ENCODE measurements at regions not wholly inside any gene's neighbourhood (a gene's known extent, or its start where the extent isn't known, plus 50 kb on each side); places are given as distances from the start of the nearest gene placed in this dataset.
"Not testable (repeated sequence)": the region's sequence is repeated elsewhere in the genome, so short reads cannot be mapped to it uniquely, and the experiment has no call there.

GRCh38 chr7:50854247-50854646 lies 71.6 kb upstream of the GRB10 start:
- ChIA-PET POLR2A (no interaction called here), CTCF (no interaction called here)
- no peak for DNase-seq (ENCODE audit: extremely low spot score)
- no peak for TF ChIP-seq CTCF (IDR thresholded peaks at IDR 0.05; ENCODE audit: control extremely low read depth, extremely low read depth, low read depth, missing control alignments)

DNA sequence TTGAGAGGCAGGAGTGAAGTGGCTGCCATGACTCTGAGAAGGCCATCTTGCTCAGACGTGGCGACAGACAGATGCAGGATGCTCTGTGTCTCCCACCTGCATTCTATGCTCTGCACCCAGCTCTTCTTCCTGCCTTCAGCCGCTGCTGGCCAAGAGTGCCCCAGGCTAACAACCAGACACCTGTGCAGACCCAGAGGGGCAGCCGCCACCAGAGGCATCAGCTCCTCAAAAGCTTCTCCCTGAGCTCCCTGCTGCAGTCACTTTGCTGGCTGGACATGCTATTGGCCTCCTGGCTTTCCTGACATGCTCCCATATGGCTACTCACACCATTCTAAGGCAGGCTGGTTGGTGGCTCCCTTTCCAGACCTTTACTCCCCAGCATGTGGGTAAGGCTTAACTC lies 70.6 kb upstream of the GRB10 start:
- TF ChIP-seq CTCF (IDR thresholded peaks at IDR 0.05; ENCODE audit: control extremely low read depth, extremely low read depth, low read depth, missing control alignments): no peak
- CTCF ChIA-PET: no interaction called here
- POLR2A ChIA-PET: no interaction called here
- DNase-seq (ENCODE audit: extremely low spot score): no peak

DNA sequence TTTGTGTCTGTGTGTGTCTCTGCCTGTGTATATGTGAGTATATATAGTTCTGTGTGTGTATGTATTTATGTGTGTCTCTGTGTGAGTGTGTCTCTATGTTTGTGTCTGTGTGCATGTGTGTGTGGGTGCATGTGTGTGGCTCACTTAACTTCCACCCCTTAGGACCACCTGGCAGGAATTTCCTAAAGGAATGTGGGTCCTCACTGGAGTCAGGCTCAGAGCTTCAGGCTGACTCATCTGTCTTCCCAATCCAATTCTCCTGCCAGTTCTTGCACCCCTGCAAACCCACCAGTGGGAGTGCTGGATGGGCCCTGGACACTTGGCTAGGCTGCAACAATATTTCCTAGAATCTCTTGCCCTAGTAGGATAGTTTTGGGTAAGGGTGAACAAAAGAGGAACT lies 70.2 kb upstream of the GRB10 start:
- CTCF ChIA-PET: no interaction called here
- no peak for DNase-seq (ENCODE audit: extremely low spot score)
- no peak for TF ChIP-seq CTCF (IDR thresholded peaks at IDR 0.05; ENCODE audit: control extremely low read depth, extremely low read depth, low read depth, missing control alignments)
- POLR2A ChIA-PET: no interaction called here

DNA sequence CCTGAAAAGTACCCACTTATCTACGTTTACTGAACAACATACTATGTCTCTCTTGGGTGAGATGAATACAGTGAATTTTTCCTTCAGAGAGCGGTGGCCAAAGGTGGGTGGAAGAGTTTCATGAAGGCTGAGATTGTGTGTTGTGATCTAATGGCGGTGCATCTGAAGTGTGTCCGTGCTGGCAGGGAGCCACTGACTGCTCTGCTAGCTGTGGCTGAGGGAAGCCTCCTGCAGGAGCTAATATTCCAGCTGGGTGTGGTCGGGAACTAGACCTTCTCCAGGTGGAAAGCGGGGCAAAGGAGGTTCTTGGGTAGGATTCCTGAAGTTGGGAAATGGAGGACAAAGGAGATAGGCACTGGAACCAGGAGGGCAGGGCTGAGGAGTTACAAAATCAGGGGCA lies 69.2 kb upstream of the GRB10 start:
- ChIA-PET CTCF (no interaction called here), POLR2A (no interaction called here)
- no peak for DNase-seq (ENCODE audit: extremely low spot score)
- TF ChIP-seq CTCF (IDR thresholded peaks at IDR 0.05; ENCODE audit: control extremely low read depth, extremely low read depth, low read depth, missing control alignments): no peak

- CTCF ChIA-PET: no interaction called here
- POLR2A ChIA-PET: no interaction called here
- no peak for DNase-seq (ENCODE audit: extremely low spot score)
- no peak for TF ChIP-seq CTCF (IDR thresholded peaks at IDR 0.05; ENCODE audit: control extremely low read depth, extremely low read depth, low read depth, missing control alignments)
Observed at GRCh38 chr7:50851451-50851850, 68.8 kb upstream of the GRB10 start.

GRCh38 chr7:50849991-50850390 lies 67.3 kb upstream of the GRB10 start:
- DNase-seq (ENCODE audit: extremely low spot score): no peak
- POLR2A ChIA-PET: no interaction called here
- CTCF ChIA-PET: no interaction called here
- no peak for TF ChIP-seq CTCF (IDR thresholded peaks at IDR 0.05; ENCODE audit: control extremely low read depth, extremely low read depth, low read depth, missing control alignments)

- POLR2A ChIA-PET: no interaction called here
- no peak for DNase-seq (ENCODE audit: extremely low spot score)
- TF ChIP-seq CTCF (IDR thresholded peaks at IDR 0.05; ENCODE audit: control extremely low read depth, extremely low read depth, low read depth, missing control alignments): no peak
- CTCF ChIA-PET: no interaction called here
Observed at GRCh38 chr7:50848203-50848602, 65.5 kb upstream of the GRB10 start.

- POLR2A ChIA-PET; CTCF ChIA-PET; DNase-seq (ENCODE audit: extremely low spot score): not testable (repeated sequence)
Observed at GRCh38 chr7:50844861-50845260, 62.2 kb upstream of the GRB10 start.
